Right renal pelvis (tissue), 4 donors: ENCODE measurements at regions not wholly inside any gene's neighbourhood (a gene's known extent, or its start where the extent isn't known, plus 50 kb on each side); places are given as distances from the start of the nearest gene placed in this dataset.
A peak's percentile ranks its signal among the peaks of the same experiment; 100 is the strongest.

Experiments used
- DNase-seq, 4 donors: peaks; one replicate each; pipeline ENCODE4 v3.0.0-alpha.2; 2013; ENCODE audit warnings: low read depth in 4 of 4, low spot score in 3 of 4, missing footprints in 1 of 4

- no peak for DNase-seq
Observed at GRCh38 chr5:54748527-54748926, 231.0 kb downstream of the SNX18 start.

DNA sequence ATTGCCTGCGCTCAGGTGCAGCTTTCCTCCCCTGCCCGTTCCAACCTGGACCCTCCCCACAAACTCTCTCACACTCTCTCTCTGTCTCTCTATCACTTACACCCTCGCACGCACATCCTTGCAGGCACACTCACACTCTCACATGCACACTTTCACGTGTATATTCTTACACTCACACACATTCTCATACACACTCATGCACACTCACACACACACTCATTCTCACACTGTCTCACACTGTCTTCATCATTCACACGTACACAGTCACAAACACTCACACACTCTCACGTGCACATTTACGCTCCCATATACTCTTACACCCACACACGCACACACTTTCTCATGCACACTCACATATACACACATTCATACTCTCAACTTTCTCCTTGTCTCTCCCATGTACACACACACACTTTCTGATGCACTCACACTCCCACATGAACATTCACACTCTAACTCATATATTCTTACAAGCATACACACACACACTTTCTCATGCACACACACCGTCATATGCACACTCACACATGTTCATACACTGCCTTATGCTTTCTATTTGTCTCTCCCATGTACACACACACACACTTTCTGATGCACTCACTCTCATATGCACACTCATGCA lies 229.3 kb downstream of the SNX18 start:
- no peak for DNase-seq

DNA sequence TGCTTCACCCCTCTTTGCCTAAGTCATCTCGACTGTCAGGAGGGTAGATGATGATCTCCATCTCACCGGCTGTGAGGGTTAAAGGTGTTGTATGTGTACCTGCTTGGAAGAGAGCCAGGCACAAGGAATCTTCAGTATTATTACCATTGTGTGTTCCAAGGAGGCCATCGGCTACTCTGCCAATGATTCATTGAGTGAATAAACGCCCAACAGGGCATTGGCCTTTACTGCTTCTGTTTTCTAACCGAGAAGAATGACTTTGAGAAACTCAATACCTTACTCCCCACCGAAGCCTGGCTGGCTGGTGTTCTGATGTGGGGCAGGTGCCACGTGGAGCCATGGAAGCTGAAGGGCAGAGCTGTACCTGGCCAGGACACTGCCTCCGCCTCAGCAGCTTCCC lies 228.8 kb downstream of the SNX18 start:
- no peak for DNase-seq

GRCh38 chr5:54745599-54745998 lies 228.0 kb downstream of the SNX18 start:
- no peak for DNase-seq

- DNase-seq = peak in 2 of 4 donors; percentile 23 to 28
Observed at GRCh38 chr5:54743997-54744788, 226.6 kb downstream of the SNX18 start.

DNA sequence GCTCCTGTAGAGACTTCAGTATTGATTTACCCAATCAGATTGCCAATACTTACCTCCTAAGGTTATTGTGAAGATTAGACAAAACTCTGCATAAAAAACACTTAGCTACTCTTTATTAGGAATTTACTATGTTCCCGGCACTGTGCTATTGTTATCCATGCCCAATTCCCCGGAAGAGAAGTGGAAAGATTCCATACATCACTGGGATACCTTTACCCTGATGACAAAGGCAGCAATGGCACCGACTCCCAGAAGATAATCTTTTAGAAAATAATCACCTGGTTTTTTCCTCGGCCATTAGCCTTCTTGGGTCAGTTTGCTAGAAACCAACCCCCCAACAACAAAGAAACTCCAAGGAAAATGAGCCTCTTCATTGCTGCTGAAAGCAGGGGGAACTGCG lies 226.0 kb downstream of the SNX18 start:
- no peak for DNase-seq

GRCh38 chr5:54742417-54742891 lies 224.9 kb downstream of the SNX18 start:
- DNase-seq = no peak

DNA sequence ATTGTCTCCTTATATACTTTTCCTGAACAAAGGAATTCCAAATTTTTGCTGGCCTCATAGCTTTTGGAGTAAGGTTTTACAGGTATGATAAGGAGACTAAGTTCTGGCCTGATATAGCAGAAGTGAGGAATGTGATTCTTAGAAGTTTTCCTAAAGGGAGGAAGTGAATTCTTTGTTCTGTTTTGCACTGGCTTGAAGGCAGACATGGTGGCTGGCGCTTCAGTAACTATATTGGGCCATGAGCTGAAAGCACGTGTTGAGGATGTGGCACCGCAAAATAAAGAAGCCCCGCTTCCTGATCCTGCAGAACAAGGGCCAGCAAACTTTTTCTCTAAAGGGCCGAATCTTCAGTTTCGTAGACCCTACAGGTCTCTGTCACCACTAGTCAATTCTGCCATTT lies 224.2 kb downstream of the SNX18 start:
- DNase-seq = no peak

DNA sequence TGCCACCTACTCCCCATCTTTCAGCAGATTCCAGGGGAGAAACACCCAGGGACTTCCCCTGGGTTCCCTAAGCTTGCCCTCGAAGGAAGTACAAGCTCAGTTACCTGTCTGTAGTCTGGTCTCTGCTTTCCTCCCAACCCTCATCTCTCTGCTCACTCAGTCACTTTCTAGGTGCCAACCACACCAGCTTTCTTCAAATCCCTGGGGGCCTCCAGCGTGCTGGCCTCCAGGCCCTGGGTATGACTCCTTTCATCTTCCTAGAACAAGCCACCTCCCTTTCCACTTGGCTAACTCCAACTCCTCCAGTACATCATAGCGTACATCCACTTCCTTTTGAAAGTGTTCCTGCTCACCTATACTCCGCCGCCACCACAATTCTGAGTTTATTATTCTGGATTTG lies 222.6 kb downstream of the SNX18 start:
- DNase-seq = no peak

DNA sequence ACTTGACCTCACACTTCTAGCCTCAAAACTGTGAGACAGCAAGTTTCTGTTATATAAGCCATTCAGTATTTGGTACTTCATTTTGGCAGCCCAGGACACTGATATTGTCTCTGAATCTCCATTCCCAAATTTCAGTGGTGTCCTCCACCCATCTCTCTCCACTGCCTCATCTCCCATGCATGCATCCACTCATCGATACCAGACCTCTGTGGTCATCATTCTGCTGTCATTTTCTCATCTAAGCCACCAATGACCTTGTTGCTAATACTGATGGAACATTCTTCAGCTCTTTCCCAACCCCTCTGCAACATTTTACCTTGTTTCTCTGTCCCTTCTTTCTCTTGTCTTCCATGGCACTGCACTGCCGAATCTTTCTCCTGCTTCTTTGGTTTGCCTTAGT lies 221.8 kb downstream of the SNX18 start:
- DNase-seq = no peak

- DNase-seq = no peak
Observed at GRCh38 chr5:54738973-54739367, 221.4 kb downstream of the SNX18 start.

GRCh38 chr5:54738118-54738972 lies 220.8 kb downstream of the SNX18 start:
- DNase-seq = no peak

GRCh38 chr5:54736003-54736797 lies 218.6 kb downstream of the SNX18 start:
- no peak for DNase-seq

DNA sequence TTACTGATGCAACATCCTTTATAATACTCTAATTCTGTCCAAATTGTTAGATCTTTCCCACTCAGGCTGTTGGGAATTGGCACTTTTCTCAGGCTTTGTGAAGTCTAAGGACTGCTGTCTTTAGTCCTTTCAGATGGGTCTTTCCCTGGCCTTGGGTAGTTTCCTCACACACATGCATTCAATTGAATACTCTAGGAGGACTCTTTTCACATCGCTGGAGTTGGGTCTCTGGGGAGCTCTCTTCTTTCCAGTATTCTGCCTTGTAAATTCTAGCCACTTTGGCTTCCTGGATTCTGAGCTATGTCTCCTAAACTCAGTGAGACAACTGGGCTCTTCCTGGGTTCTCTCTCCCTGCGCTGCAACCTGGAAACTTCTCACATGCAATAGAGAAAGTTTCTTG lies 215.5 kb downstream of the SNX18 start:
- DNase-seq = no peak

GRCh38 chr5:54732108-54732507 lies 214.5 kb downstream of the SNX18 start:
- no peak for DNase-seq

DNA sequence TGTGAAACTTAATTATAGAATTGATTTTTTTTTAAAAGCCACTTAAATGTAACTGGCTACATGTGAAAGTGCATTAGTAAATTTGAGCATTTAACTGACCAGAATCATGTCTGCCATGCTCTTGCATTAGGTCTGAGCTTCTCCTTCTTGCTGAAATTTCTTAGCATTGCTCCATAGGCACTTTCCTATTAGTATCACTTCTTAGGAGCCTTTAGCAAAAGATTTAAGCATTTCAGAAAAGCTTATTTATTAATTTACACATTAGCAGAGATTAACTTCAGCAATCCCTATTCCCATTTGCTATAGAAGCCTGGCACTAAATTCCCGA lies 211.0 kb downstream of the SNX18 start:
- no peak for DNase-seq

- no peak for DNase-seq
Observed at GRCh38 chr5:54727874-54728587, 210.5 kb downstream of the SNX18 start.

GRCh38 chr5:54725391-54726280 lies 208.1 kb downstream of the SNX18 start:
- DNase-seq = no peak

- no peak for DNase-seq
Observed at GRCh38 chr5:54722846-54723433, 205.4 kb downstream of the SNX18 start.
